GM12878 (cell line): ENCODE measurements at regions not wholly inside any gene's neighbourhood (a gene's known extent, or its start where the extent isn't known, plus 50 kb on each side); places are given as distances from the start of the nearest gene placed in this dataset.

Source experiments
- ATAC-seq: fragments of 200-7000 bp; cut with Tn5 transposase; 3 replicates; pipeline ENCODE4 v1.9.1; 2020; ENCODE audit warnings: mild to moderate bottlenecking, moderate library complexity
- BruUV-seq: library from RNA; stranded (reverse); fragments of 400-500 nt; replicated peaks from 2 replicates; lab custom pipeline; 2021; lab: Mats Ljungman, UMichigan
- CTCF ChIA-PET: fragments of 300-600 bp; sonication (Branson Sonifier 250); formaldehyde crosslinking; extraction: SDS; loops from one replicate; lab custom pipeline; 2021; ENCODE audit warnings: inconsistent platforms; lab: Yijun Ruan, JAX
- POLR2A ChIA-PET: fragments of 350-600 bp; formaldehyde crosslinking; extraction: SDS; loops from one replicate; lab custom pipeline; 2021; ENCODE audit warnings: inconsistent platforms; lab: Charles Lee
- RAD21 ChIA-PET: fragments of 300-600 bp; sonication (Branson Sonifier 250); formaldehyde crosslinking; loops from one replicate; lab custom pipeline; 2023; ENCODE audit warnings: antibody characterized with exemption; ENCODE audit not compliant: unreplicated experiment; lab: Charles Lee
- SMC1A ChIA-PET: fragments of 300-600 bp; sonication (Branson Sonifier 250); formaldehyde crosslinking; loops from one replicate; lab custom pipeline; 2023; ENCODE audit not compliant: unreplicated experiment, uncharacterized antibody; lab: Charles Lee
- DNase-seq: peaks from one replicate; pipeline ENCODE4 v3.0.0-alpha.2; 2011; ENCODE audit warnings: low read depth, low spot score
- FAIRE-seq: peaks from 3 replicates; lab custom pipeline; 2011; peaks lifted over from hg19 to GRCh38; lab: Jason Lieb, UNC
- H2AFZ ChIP-seq: 2 replicates; pipeline ENCODE4 v1.6.0; 2011; ENCODE audit warnings: low read depth, low read length, control low read depth; ENCODE audit not compliant: control insufficient read depth
- H3K27ac ChIP-seq: 2 replicates; pipeline ENCODE4 v1.5.1; 2011; ENCODE audit warnings: control low read depth; ENCODE audit not compliant: control insufficient read depth, insufficient read depth
- H3K27me3 ChIP-seq, 2 experiments: replicated peaks in 1 of 2; 2 replicates each; pipeline versions ENCODE4 v1.6.0 to v1.6.1; 2011; ENCODE audit warnings: low read length in 1 of 2; ENCODE audit not compliant: control insufficient read depth in 2 of 2, insufficient read depth in 2 of 2
- H3K36me3 ChIP-seq, 2 experiments: 2 replicates each; pipeline ENCODE4 v1.5.1; 2011; ENCODE audit warnings: low read length in 1 of 2; ENCODE audit not compliant: control insufficient read depth in 2 of 2, insufficient read depth in 2 of 2
- H3K4me1 ChIP-seq: 2 replicates; pipeline ENCODE4 v1.6.1; 2011; ENCODE audit warnings: mild to moderate bottlenecking, low read length, moderate library complexity, mixed read lengths; ENCODE audit not compliant: control insufficient read depth, insufficient read depth
- H3K4me2 ChIP-seq: 2 replicates; pipeline ENCODE4 v1.6.0; 2011; ENCODE audit warnings: control low read depth; ENCODE audit not compliant: control insufficient read depth, insufficient read depth
- H3K4me3 ChIP-seq: fragments of 200-600 bp; sonication (generic); 2 replicates; pipeline ENCODE4 v1.5.1; 2016
- H3K79me2 ChIP-seq: 2 replicates; pipeline ENCODE4 v1.6.0; 2011; ENCODE audit warnings: low read length; ENCODE audit not compliant: control insufficient read depth, insufficient read depth
- H3K9ac ChIP-seq: 2 replicates; pipeline ENCODE4 v1.8.0; 2011; ENCODE audit warnings: low read length, control low read depth, mixed read lengths; ENCODE audit not compliant: control insufficient read depth, insufficient read depth
- H3K9me3 ChIP-seq: replicated peaks from 3 replicates; pipeline ENCODE4 v1.5.1; 2011; ENCODE audit warnings: mild to moderate bottlenecking, low read length; ENCODE audit not compliant: control insufficient read depth, insufficient read depth
- H4K20me1 ChIP-seq: 2 replicates; pipeline ENCODE4 v1.6.0; 2011; ENCODE audit not compliant: control insufficient read depth, insufficient read depth
- ASH2L ChIP-seq: fragments of 300-600, 200-600 bp; sonication (generic); IDR thresholded peaks from 2 replicates; pipeline ENCODE4 v1.6.1; 2017; ENCODE audit warnings: low read depth, mild to moderate bottlenecking, borderline replicate concordance
- BCL11A ChIP-seq: IDR thresholded peaks from 2 replicates; pipeline ENCODE4 v1.6.1; 2011; ENCODE audit warnings: low read depth, low read length
- BHLHE40 ChIP-seq, 2 experiments: fragments of 450-650 bp in 1 of 2; IDR thresholded peaks; 2 replicates each; pipeline ENCODE4 v1.6.1; 2011 to 2017; ENCODE audit warnings: low read depth in 2 of 2, borderline replicate concordance in 1 of 2, improper control_type of control experiment in 1 of 2, low read length in 1 of 2, mild to moderate bottlenecking in 1 of 2
- CREB1 ChIP-seq: IDR thresholded peaks from 2 replicates; pipeline ENCODE4 v1.6.1; 2012; ENCODE audit warnings: low read depth, mild to moderate bottlenecking, inconsistent platforms
- FOS ChIP-seq: IDR thresholded peaks from 3 replicates; pipeline ENCODE4 v1.6.1; 2011; ENCODE audit warnings: borderline replicate concordance; ENCODE audit not compliant: insufficient read length; ENCODE audit errors: extremely low read depth
- GATAD2B ChIP-seq: fragments of 450-650 bp; conservative IDR thresholded peaks from 2 replicates; pipeline ENCODE4 v1.6.1; 2017; ENCODE audit warnings: low read depth, mild to moderate bottlenecking, moderate library complexity
- IKZF1 ChIP-seq: fragments of 450-650 bp; conservative IDR thresholded peaks from 2 replicates; pipeline ENCODE4 v1.6.1; 2017; ENCODE audit warnings: antibody characterized with exemption, mild to moderate bottlenecking
- IKZF2 ChIP-seq, 2 experiments: fragments of 450-650 bp; IDR thresholded peaks; 2 replicates each; pipeline ENCODE4 v1.6.1; 2017; ENCODE audit warnings: mild to moderate bottlenecking in 2 of 2, moderate library complexity in 2 of 2
- IRF4 ChIP-seq: IDR thresholded peaks from 2 replicates; pipeline ENCODE4 v1.6.1; 2011; ENCODE audit warnings: low read depth, low read length
- NBN ChIP-seq: fragments of 450-650 bp; IDR thresholded peaks from 2 replicates; pipeline ENCODE4 v1.6.1; 2016
- NFXL1 ChIP-seq: fragments of 450-650 bp; IDR thresholded peaks from 2 replicates; pipeline ENCODE4 v1.6.1; 2017; ENCODE audit warnings: antibody characterized with exemption, mild to moderate bottlenecking, borderline replicate concordance
- PML ChIP-seq: IDR thresholded peaks from 2 replicates; pipeline ENCODE4 v1.6.1; 2012; ENCODE audit warnings: low read length, inconsistent platforms
- RELA ChIP-seq: fragments of 450-650 bp; IDR thresholded peaks from 2 replicates; pipeline ENCODE4 v1.8.0; 2014; ENCODE audit warnings: borderline replicate concordance; ENCODE audit not compliant: partially characterized antibody
- SMARCA5 ChIP-seq: fragments of 450-650 bp; IDR thresholded peaks from 2 replicates; pipeline ENCODE4 v1.6.1; 2017; ENCODE audit warnings: mild to moderate bottlenecking
- STAT1 ChIP-seq: fragments of 450-650 bp; conservative IDR thresholded peaks from 2 replicates; pipeline ENCODE4 v1.6.1; 2014; ENCODE audit warnings: antibody characterized with exemption, mild to moderate bottlenecking
- TAF1 ChIP-seq: IDR thresholded peaks from 2 replicates; pipeline ENCODE4 v1.6.1; 2011; ENCODE audit warnings: mild to moderate bottlenecking, low read depth, low read length, borderline replicate concordance
- WGBS: methylation state at CpG from one replicate; pipeline ENCODE4 v1.1.6; 2016; ENCODE audit warnings: low lambda C conversion rate; ENCODE audit not compliant: insufficient replicate concordance, insufficient coverage; ENCODE audit errors: missing lambda C conversion rate; 5-methylcytosine and 5-hydroxymethylcytosine counted together
- in situ Hi-C: fragments of 300-500 bp; cut with MboI; formaldehyde crosslinking; loops from 9 replicates; pipeline ENCODE4 v1.14.3; 2018; ENCODE audit warnings: mixed read lengths
- intact Hi-C: fragments of 100-400 bp; cut with micrococcal nuclease; formaldehyde crosslinking; loops from one replicate; pipeline ENCODE4 v1.14.2; 2022; ENCODE audit not compliant: unreplicated experiment

DNA sequence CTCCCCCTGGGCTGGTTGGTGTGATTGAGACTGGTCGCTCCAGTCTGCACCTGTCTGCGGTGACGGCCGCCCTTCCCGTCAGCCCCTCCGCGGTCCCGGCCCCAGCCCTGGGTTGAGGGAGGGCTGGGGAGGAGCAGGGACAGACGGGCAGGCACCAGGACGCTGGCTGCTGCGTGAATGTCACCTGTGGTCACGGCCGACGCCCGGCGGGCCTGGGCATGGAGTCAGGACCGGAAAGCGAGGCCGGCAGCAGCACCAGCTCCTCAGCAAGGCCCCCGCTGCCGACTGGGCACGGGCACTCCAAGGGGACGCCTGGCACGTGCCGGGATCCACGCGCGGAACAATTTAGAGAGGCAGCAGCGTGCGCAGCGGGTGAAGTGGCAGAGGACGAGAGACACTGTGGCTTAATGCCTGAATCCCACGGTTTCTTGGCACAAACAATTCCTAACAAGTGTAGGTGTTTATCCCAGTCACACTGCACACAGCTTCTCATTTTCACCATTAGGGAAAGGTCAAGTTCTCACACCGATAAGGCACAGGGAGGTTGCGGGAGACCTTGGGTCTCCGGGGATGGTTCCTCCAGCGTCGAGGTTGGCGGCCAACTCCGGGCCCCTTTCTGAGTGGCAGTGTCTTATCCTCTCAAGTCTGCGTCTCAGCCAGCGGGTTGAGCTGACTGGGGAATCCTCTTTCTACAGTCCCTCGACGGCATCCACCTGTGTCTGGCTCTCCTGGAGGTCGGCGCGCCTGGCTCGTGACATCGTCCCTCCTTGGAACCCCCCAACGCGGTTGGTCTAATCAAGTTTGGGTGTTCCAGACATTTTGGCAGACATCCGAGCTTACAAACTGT is 66.4 kb upstream of the ADGRA1 start (continued):
- TF ChIP-seq BCL11A (no peak), TAF1 (no peak), FOS (no peak)

DNA sequence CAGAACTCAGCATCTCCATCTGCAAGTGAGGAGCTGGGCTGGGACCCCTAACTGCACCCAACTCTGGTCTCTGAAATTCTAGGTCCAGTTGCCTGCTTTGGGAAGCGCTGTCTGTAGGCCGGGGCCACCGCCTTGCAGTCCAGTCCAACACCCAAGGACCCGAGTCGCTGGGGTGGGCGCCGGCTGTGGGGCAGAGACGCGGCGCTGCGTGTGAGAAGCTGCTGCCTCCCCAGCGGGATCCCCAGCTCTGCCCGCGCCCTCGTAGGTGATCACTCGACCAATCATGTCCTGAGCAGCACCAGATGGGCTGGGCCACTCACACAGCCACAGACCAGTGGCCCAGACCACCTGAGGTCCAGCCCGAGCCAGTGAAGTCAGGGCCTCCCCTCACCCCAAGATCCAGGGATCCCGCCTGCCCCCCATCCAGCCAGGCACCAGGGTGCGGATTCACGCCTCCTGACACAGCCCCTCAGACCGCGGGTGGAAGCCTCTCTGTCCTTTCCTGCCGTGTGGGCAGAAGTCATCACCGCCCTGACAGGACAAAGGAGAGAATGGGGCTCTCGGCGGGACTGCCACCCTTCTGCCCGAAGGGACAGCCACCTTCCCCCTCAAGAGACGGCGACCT is 67.4 kb upstream of the ADGRA1 start:
- Histone ChIP-seq H3K27ac (no peak overlapping the region), H3K79me2 (no peaks in the 10 kb centered on the region), H3K36me3 (no peaks in the 10 kb centered on the region), H4K20me1 (no peaks in the 10 kb centered on the region), H2AFZ (no peak overlapping the region), H3K4me3 (no peak overlapping the region), H3K9ac (no peak overlapping the region), H3K4me2 (no peak overlapping the region), H3K4me1 (no peaks in the 10 kb centered on the region), H3K27me3 (no peaks in the 10 kb centered on the region), H3K9me3 (no peaks in the 10 kb centered on the region; the same call in 2 of the 3 replicates)
- ChIA-PET CTCF (no interaction called here), POLR2A (no interaction called here), SMC1A (no interaction called here), RAD21 (no interaction called here)
- intact Hi-C loops: no loop called here
- no peak for FAIRE-seq
- ATAC-seq: no peak
- no TSS peak for BruUV-seq
- in situ Hi-C loops: no loop called here
- 62% methylated on average over 26 of the region's 29 CpGs for WGBS
- TF ChIP-seq BHLHE40 (IDR thresholded peaks at IDR 0.05; ENCODE audit: borderline replicate concordance in 1 of 2, low read depth in 2 of 2, low read length in 1 of 2): no peak
- no peak for TF ChIP-seq IRF4
- TF ChIP-seq CREB1: no peak
- no peak for TF ChIP-seq NFXL1
- no peak for TF ChIP-seq SMARCA5
- TF ChIP-seq STAT1: no peak
- no peak for TF ChIP-seq PML
- TF ChIP-seq GATAD2B: no peak
- TF ChIP-seq IKZF2 (IDR thresholded peaks at IDR 0.05): no peak
- TF ChIP-seq NBN: no peak
- TF ChIP-seq IKZF1: no peak
- TF ChIP-seq ASH2L: no peak
- no peak for TF ChIP-seq RELA
- DNase-seq: no peak
